Liver (tissue), 8 donors: ENCODE measurements at regions not wholly inside any gene's neighbourhood (a gene's known extent, or its start where the extent isn't known, plus 50 kb on each side); places are given as distances from the start of the nearest gene placed in this dataset.

Source experiments
- DNase-seq: peaks from one replicate; pipeline ENCODE4 v3.0.0-alpha.2; 2017; ENCODE audit warnings: low spot score
- H3K27ac ChIP-seq, 2 donors: one replicate each; pipeline ENCODE4 v1.7.0; 2013; ENCODE audit warnings: inconsistent platforms in 2 of 2, low read length in 2 of 2, control low read depth in 1 of 2, low read depth in 1 of 2, mild to moderate bottlenecking in 1 of 2
- H3K27me3 ChIP-seq, 4 donors: one replicate each; pipeline versions ENCODE4 v1.6.1 to v1.7.0; 2013; ENCODE audit warnings: low read length in 3 of 4, inconsistent platforms in 1 of 4, mild to moderate bottlenecking in 1 of 4, moderate library complexity in 1 of 4; ENCODE audit not compliant: control insufficient read depth in 4 of 4, insufficient read depth in 4 of 4
- H3K36me3 ChIP-seq, 4 donors: one replicate each; pipeline versions ENCODE4 v1.6.1 to v1.7.0; 2013; ENCODE audit warnings: low read length in 3 of 4, mild to moderate bottlenecking in 3 of 4, low read depth in 1 of 4, moderate library complexity in 1 of 4; ENCODE audit not compliant: control insufficient read depth in 4 of 4, insufficient read depth in 3 of 4
- H3K4me1 ChIP-seq, 4 donors: one replicate each; pipeline versions ENCODE4 v1.6.1 to v1.7.0; 2013; ENCODE audit warnings: low read length in 3 of 4, mild to moderate bottlenecking in 3 of 4, moderate library complexity in 1 of 4; ENCODE audit not compliant: control insufficient read depth in 4 of 4, insufficient read depth in 4 of 4
- H3K4me3 ChIP-seq, 3 donors: one replicate each; pipeline versions ENCODE4 v1.6.1 to v1.7.0; 2013; ENCODE audit warnings: low read length in 3 of 3, control low read depth in 1 of 3, low read depth in 1 of 3, mild to moderate bottlenecking in 1 of 3
- H3K9ac ChIP-seq, 2 donors: one replicate each; pipeline ENCODE4 v1.7.0; 2013; ENCODE audit warnings: low read length in 2 of 2, mild to moderate bottlenecking in 2 of 2, moderate library complexity in 2 of 2, control low read depth in 1 of 2, low read depth in 1 of 2
- H3K9me3 ChIP-seq, 4 donors: one replicate each; pipeline versions ENCODE4 v1.6.1 to v1.7.0; 2013; ENCODE audit warnings: low read length in 3 of 4; ENCODE audit not compliant: control insufficient read depth in 4 of 4
- FOXA1 ChIP-seq: IDR thresholded peaks from 2 replicates; pipeline ENCODE4 v1.6.1; 2016; ENCODE audit warnings: antibody characterized with exemption
- FOXA2 ChIP-seq: IDR thresholded peaks from 2 replicates; pipeline ENCODE4 v1.6.1; 2016; ENCODE audit warnings: antibody characterized with exemption
- GABPA ChIP-seq, 2 donors: IDR thresholded peaks in 1 of 2; conservative IDR thresholded peaks in 1 of 2; 2 replicates each; pipeline ENCODE4 v1.6.1; 2016; ENCODE audit warnings: antibody characterized with exemption in 2 of 2, mild to moderate bottlenecking in 1 of 2, moderate library complexity in 1 of 2
- HNF4A ChIP-seq, 2 donors: conservative IDR thresholded peaks; 2 replicates each; pipeline ENCODE4 v1.6.1; 2016; ENCODE audit warnings: antibody characterized with exemption in 2 of 2, mild to moderate bottlenecking in 2 of 2
- HNF4G ChIP-seq: IDR thresholded peaks from 2 replicates; pipeline ENCODE4 v1.6.1; 2016; ENCODE audit warnings: antibody characterized with exemption
- NR2F2 ChIP-seq: IDR thresholded peaks from 2 replicates; pipeline ENCODE4 v1.6.1; 2016; ENCODE audit warnings: antibody characterized with exemption
- RXRA ChIP-seq, 2 donors: IDR thresholded peaks; 2 replicates each; pipeline ENCODE4 v1.6.1; 2017 to 2018; ENCODE audit warnings: antibody characterized with exemption in 2 of 2, mild to moderate bottlenecking in 1 of 2
- TAF1 ChIP-seq: conservative IDR thresholded peaks from 2 replicates; pipeline ENCODE4 v1.6.1; 2016; ENCODE audit warnings: antibody characterized with exemption, mild to moderate bottlenecking
- WGBS: extraction: QIAGEN DNeasy Blood & Tissue Kit; methylation state at CpG from one replicate; pipeline ENCODE4 v1.1.7; 2013; 5-methylcytosine and 5-hydroxymethylcytosine counted together
- TF ChIP-seq, protein P1 (sequence below): IDR thresholded peaks from 2 replicates; pipeline ENCODE4 v1.6.1; 2016; ENCODE audit warnings: antibody characterized with exemption
- TF ChIP-seq, protein P2 (sequence below): IDR thresholded peaks from 2 replicates; pipeline ENCODE4 v1.6.1; 2016; ENCODE audit warnings: antibody characterized with exemption, mild to moderate bottlenecking
- TF ChIP-seq, protein P3 (sequence below): IDR thresholded peaks from 2 replicates; pipeline ENCODE4 v1.6.1; 2016; ENCODE audit warnings: antibody characterized with exemption
- TF ChIP-seq, protein P4 (sequence below): fragments of 150-350 bp; IDR thresholded peaks from 2 replicates; pipeline ENCODE4 v1.5.1; 2017; ENCODE audit warnings: improper control_type of control experiment, low read depth, low read length; ENCODE audit not compliant: missing input control
- TF ChIP-seq, protein P5 (sequence below): IDR thresholded peaks from 2 replicates; pipeline ENCODE4 v1.6.1; 2016; ENCODE audit warnings: antibody characterized with exemption
- donor health status: healthy.
- donor health status: healthy.
- donor health status: healthy.
- donor health status: healthy.
- donor health status: healthy.

DNA sequence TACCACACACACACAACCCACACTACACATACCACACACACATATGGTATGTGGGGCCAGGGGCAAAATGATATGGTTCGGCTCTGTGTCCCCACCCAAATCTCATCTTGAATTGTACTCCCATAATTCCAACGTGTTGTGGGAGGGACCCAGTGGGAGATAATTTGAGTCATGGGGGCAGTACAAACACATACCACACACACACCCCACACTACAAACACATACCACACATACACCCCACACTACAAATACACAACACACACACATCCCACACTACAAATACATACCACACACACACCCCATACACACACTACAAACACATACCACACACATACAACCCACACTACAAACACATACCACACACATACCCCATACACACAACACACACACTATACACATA is 117.8 kb downstream of the TTC32 start:
- H3K4me1 ChIP-seq = no peaks in the 10 kb centered on the region
- 93% methylated on average over 2 of the region's 2 CpGs for whole genome bisulfite sequencing
- no peaks in the 10 kb centered on the region for H3K27me3 ChIP-seq
- H3K9ac ChIP-seq = no peak overlapping the region
- no peak overlapping the region for H3K4me3 ChIP-seq
- no peak overlapping the region for H3K27ac ChIP-seq
- TF ChIP-seq, protein P1, sequence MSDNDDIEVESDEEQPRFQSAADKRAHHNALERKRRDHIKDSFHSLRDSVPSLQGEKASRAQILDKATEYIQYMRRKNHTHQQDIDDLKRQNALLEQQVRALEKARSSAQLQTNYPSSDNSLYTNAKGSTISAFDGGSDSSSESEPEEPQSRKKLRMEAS = no peak
- TF ChIP-seq, protein P2, sequence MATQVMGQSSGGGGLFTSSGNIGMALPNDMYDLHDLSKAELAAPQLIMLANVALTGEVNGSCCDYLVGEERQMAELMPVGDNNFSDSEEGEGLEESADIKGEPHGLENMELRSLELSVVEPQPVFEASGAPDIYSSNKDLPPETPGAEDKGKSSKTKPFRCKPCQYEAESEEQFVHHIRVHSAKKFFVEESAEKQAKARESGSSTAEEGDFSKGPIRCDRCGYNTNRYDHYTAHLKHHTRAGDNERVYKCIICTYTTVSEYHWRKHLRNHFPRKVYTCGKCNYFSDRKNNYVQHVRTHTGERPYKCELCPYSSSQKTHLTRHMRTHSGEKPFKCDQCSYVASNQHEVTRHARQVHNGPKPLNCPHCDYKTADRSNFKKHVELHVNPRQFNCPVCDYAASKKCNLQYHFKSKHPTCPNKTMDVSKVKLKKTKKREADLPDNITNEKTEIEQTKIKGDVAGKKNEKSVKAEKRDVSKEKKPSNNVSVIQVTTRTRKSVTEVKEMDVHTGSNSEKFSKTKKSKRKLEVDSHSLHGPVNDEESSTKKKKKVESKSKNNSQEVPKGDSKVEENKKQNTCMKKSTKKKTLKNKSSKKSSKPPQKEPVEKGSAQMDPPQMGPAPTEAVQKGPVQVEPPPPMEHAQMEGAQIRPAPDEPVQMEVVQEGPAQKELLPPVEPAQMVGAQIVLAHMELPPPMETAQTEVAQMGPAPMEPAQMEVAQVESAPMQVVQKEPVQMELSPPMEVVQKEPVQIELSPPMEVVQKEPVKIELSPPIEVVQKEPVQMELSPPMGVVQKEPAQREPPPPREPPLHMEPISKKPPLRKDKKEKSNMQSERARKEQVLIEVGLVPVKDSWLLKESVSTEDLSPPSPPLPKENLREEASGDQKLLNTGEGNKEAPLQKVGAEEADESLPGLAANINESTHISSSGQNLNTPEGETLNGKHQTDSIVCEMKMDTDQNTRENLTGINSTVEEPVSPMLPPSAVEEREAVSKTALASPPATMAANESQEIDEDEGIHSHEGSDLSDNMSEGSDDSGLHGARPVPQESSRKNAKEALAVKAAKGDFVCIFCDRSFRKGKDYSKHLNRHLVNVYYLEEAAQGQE = no peak
- DNase-seq = no peak
- no peaks in the 10 kb centered on the region for H3K9me3 ChIP-seq
- no peaks in the 10 kb centered on the region for H3K36me3 ChIP-seq

DNA sequence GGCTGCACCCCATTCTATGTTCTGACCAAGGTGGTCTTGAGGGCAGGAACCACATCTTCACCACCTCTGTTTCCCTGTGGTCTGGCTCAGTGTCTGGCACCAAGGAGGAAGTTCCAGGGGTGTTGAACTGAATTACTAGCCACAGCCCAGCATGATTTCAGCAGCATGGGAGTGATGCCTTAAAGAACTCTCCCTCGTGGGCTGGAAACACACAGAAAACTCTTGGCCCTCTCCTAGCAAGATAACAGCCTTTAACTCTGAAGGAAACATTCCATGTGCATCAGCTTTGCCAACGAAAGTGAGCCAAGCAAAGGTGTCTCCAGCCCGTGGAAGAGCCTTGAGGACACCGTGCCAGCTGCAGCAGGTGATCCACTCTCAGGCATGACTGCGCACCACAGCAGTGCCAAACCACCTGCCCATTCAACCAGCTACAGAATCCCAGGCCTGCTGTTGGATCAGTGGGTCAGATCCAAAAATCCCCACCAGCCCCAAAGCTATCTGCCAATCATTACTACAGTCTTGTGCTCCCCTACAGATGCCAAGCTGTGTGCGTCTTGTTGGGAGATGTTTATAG is 124.8 kb downstream of the TTC32 start:
- Histone ChIP-seq H3K4me3 (no peak overlapping the region), H3K27me3 (no peaks in the 10 kb centered on the region), H3K9me3 (no peaks in the 10 kb centered on the region), H3K27ac (no peak overlapping the region), H3K9ac (no peak overlapping the region), H3K4me1 (no peaks in the 10 kb centered on the region), H3K36me3 (no peaks in the 10 kb centered on the region)
- DNase-seq = no peak
- WGBS = 90% methylated on average over 6 of the region's 6 CpGs
- TF ChIP-seq, protein P1 = no peak
- TF ChIP-seq HNF4G (no peak), FOXA2 (no peak), TAF1 (no peak), FOXA1 (no peak), NR2F2 (no peak), HNF4A (conservative IDR thresholded peaks at IDR 0.05) (no peak), GABPA (IDR thresholded peaks at IDR 0.05 in 1 of 2, conservative IDR thresholded peaks at IDR 0.05 in 1 of 2) (no peak), RXRA (IDR thresholded peaks at IDR 0.05) (no peak)
- TF ChIP-seq, protein P3, sequence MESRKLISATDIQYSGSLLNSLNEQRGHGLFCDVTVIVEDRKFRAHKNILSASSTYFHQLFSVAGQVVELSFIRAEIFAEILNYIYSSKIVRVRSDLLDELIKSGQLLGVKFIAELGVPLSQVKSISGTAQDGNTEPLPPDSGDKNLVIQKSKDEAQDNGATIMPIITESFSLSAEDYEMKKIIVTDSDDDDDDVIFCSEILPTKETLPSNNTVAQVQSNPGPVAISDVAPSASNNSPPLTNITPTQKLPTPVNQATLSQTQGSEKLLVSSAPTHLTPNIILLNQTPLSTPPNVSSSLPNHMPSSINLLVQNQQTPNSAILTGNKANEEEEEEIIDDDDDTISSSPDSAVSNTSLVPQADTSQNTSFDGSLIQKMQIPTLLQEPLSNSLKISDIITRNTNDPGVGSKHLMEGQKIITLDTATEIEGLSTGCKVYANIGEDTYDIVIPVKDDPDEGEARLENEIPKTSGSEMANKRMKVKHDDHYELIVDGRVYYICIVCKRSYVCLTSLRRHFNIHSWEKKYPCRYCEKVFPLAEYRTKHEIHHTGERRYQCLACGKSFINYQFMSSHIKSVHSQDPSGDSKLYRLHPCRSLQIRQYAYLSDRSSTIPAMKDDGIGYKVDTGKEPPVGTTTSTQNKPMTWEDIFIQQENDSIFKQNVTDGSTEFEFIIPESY = no peak
- TF ChIP-seq, protein P4, sequence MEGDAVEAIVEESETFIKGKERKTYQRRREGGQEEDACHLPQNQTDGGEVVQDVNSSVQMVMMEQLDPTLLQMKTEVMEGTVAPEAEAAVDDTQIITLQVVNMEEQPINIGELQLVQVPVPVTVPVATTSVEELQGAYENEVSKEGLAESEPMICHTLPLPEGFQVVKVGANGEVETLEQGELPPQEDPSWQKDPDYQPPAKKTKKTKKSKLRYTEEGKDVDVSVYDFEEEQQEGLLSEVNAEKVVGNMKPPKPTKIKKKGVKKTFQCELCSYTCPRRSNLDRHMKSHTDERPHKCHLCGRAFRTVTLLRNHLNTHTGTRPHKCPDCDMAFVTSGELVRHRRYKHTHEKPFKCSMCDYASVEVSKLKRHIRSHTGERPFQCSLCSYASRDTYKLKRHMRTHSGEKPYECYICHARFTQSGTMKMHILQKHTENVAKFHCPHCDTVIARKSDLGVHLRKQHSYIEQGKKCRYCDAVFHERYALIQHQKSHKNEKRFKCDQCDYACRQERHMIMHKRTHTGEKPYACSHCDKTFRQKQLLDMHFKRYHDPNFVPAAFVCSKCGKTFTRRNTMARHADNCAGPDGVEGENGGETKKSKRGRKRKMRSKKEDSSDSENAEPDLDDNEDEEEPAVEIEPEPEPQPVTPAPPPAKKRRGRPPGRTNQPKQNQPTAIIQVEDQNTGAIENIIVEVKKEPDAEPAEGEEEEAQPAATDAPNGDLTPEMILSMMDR = no peak
- TF ChIP-seq, protein P5, sequence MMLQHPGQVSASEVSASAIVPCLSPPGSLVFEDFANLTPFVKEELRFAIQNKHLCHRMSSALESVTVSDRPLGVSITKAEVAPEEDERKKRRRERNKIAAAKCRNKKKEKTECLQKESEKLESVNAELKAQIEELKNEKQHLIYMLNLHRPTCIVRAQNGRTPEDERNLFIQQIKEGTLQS = no peak
